ENCODE measurements at regions not wholly inside any gene's neighbourhood (a gene's known extent, or its start where the extent isn't known, plus 50 kb on each side); places are given as distances from the start of the nearest gene placed in this dataset.

DNA sequence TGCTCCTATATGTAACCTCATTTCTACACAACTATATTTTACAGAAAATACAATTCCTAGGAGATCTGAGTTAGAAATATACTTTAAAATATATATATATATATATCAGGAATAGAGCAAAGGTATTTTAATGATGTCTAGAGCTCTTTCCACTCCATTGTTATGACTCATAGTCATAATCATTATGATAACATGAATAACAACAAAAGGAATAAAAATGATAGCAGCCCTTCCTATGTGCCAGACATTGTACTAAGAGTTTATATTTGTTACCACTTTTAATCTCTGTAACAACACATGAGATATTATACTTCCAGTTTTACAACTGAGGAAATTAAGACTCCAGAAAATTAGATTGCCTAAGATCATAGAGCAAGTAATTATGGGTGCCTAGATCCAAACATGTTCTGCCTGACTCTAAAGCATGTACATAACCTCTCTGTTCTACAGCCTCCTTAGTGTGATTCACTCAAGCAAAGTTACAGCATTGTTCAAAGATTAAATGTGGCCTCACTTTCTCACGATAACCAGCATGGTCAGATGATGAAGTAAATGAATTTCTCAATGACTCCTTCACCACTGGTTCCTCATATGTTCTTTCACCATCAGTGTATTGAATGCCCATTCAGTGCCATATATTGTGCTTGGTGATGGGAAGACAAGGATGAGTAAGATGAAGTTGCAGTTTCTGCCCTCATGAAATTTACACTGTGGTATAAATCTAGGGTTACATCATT, 452.1 kb downstream of the EFNA5 start:
- peak; percentile 18 to 61 for DNase-seq (ENCODE audit: low read depth in 2 of 2)

DNA sequence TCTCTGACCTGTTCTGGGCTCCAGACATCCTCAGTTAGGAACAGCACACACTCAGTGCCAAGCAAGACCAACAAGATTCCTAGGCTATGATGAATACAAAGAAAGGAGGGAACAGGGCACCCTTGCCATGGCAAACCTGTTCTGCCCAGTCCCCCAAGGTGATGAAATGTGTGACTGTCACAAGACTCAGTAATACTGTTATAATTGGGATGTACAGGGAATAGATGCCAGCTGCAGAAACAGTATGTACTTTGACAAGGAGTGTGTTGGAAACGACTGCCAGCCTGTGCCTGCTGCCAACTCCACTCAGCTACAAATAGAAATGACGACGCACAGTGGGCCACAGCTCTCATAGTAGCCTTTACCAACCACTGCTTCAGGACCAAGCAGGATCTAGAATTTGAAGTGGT, 453.0 kb downstream of the EFNA5 start:
- DNase-seq (ENCODE audit: low read depth in 2 of 2), result peak in 1 of 2 donors; percentile 7

DNA sequence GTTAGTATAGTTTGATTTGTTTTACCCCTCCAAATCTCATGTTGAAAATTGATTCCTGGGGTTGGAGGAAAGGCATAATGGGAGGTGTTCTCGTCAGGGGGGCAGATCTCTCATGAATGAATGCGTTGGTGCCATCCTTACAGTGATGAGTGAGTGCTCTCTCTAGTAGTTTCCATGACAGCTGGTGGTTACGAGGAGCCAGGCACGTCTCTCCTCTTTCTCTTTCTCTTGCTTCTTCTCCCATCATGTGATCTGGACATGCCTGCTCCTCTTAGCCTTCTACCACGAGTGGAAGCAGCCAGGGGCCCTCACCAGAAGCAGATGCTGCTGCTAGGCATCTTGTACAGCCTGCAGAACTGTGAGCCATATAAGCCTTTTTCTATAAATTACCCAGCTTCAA, 454.1 kb downstream of the EFNA5 start:
- DNase-seq (ENCODE audit: low read depth in 2 of 2), result no peak

- DNase-seq (ENCODE audit: low read depth in 2 of 2), result peak in 1 of 2 donors; percentile 49
Measured at GRCh38 chr5:107215611-107216010, 455.1 kb downstream of the EFNA5 start.

DNA sequence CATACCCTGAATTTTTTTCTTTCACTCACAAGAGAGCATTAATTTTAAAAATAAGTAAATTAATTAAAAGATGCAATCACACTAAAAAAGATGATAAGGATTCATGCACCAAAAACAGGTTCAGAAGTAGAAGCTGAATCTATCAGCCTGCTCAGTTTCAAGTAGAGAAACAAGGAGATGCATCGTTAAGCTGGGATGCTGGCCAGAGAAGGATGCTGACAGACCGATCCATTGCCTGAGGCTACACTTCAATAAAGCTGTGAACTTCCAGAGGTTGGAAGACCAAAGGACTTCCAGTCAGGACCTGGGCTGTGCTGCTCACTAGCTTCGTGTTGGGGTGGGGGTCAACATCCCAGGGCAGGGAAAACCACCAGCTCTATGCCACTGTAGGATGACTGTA, 457.7 kb downstream of the EFNA5 start:
- no peak for DNase-seq (ENCODE audit: low read depth in 2 of 2)

- no peak for DNase-seq (ENCODE audit: low read depth in 2 of 2)
Measured at GRCh38 chr5:107211630-107212029, 459.1 kb downstream of the EFNA5 start.

- no peak for DNase-seq (ENCODE audit: low read depth in 2 of 2)
Measured at GRCh38 chr5:107208867-107209266, 461.9 kb downstream of the EFNA5 start.

- no peak for DNase-seq (ENCODE audit: low read depth in 2 of 2)
Measured at GRCh38 chr5:107204413-107204812, 466.3 kb downstream of the EFNA5 start.

DNA sequence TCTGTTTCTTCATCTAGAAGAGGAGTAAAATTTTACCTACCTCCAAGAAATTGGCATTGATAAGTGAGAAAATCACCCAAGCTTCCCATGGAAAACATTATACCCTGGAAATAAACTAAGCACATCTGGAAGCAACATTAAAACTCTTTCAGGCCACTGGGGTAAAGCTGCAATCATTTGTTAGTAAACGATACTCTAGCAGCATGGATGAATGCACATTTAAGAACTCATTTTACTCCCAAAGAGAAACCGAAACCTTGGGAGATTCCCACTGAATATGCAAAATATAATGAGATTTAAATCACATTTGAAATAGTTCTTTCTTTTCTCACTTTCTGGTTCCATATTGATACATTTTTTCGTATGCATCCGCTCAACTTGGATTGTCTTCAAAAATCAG, 467.5 kb downstream of the EFNA5 start:
- no peak for DNase-seq (ENCODE audit: low read depth in 2 of 2)

GRCh38 chr5:107199756-107200155, 471.0 kb downstream of the EFNA5 start:
- DNase-seq (ENCODE audit: low read depth in 2 of 2), result no peak

- no peak for DNase-seq (ENCODE audit: low read depth in 2 of 2)
Measured at GRCh38 chr5:107196500-107197059, 474.2 kb downstream of the EFNA5 start.

- DNase-seq (ENCODE audit: low read depth in 2 of 2), result no peak
Measured at GRCh38 chr5:107195890-107196395, 474.8 kb downstream of the EFNA5 start.

DNA sequence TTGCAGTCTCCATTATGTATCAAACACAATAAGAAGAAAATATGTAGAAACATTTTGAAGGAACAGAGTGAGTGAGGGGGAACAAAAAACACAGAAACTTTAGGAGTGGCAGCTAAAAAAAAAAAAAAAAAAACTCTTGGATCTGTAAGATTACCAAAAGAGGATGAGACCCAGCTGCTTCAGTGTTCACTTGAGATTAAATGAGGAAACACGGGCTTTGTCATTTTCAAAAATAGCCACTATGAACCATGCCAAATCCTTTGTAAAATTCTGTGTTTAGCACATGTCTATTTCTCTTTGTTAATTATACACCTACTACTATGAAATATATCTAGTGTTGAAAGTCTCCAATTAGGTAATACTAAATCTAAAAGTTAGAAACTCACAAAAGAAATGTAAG, 485.9 kb downstream of the EFNA5 start:
- DNase-seq (ENCODE audit: low read depth in 2 of 2), result no peak

- DNase-seq (ENCODE audit: low read depth in 2 of 2), result no peak
Measured at GRCh38 chr5:107184066-107184465, 486.7 kb downstream of the EFNA5 start.

DNA sequence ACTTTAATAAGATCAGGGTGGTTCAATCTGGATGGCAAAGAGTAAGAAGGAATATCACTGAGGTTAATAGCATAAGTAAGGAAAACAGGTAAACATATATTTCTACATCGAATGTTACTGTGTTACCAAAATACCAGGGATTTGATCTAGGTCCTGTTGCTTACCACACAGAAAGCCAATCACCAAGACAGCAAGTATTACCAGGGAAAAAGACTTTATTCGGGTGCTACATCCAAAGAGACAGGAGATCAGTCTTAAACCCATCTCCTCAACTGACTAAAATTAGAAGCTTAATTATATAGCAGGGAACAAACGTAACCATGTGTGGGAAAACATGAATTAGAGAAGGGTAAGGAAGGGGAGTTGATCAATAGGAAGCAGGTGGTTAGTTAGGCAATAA, 500.1 kb downstream of the EFNA5 start:
- DNase-seq (ENCODE audit: low read depth in 2 of 2), result no peak

DNA sequence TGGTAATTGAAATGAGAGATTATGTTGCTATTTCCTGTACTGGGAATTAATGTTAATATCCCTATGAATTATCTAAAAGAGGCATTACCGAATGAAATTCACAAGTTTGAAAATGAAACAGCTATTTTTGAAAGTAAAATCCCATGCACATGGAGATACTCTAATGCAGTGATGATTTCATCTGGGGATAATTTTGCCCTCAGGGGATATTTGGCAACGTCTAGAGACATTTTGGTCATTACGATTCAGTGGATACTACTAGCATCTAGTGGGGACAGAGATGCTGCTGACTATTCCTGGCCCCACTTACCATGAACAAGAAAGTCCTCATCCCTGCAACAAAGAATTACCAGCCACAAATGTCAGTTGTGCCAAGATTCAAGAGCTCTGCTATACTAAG, 500.9 kb downstream of the EFNA5 start:
- no peak for DNase-seq (ENCODE audit: low read depth in 2 of 2)

- DNase-seq (ENCODE audit: low read depth in 2 of 2), result no peak
Measured at GRCh38 chr5:107168848-107169752, 501.6 kb downstream of the EFNA5 start.

- DNase-seq (ENCODE audit: low read depth in 2 of 2), result no peak
Measured at GRCh38 chr5:107168086-107168485, 502.7 kb downstream of the EFNA5 start.

DNA sequence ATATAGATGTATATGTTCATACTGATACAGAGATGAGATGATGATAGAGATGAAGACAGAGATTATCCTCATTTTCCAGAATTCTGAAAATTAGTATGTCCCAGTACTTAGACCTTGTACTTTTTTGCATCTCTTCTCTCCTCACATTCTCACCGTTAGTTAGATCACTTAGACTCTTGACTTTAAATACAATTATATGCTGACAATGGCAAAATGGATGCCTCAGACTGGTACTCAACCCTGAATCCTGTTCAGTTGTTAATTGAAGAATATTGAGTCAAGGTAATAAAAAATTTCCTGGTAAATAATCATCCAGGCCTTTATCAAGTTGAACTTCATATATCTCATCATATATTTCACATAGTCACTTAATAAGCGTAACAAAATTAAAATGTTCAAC, 505.4 kb downstream of the EFNA5 start:
- DNase-seq (ENCODE audit: low read depth in 2 of 2), result no peak

GRCh38 chr5:107157809-107158208, 512.9 kb downstream of the EFNA5 start:
- DNase-seq (ENCODE audit: low read depth in 2 of 2), result no peak

DNA sequence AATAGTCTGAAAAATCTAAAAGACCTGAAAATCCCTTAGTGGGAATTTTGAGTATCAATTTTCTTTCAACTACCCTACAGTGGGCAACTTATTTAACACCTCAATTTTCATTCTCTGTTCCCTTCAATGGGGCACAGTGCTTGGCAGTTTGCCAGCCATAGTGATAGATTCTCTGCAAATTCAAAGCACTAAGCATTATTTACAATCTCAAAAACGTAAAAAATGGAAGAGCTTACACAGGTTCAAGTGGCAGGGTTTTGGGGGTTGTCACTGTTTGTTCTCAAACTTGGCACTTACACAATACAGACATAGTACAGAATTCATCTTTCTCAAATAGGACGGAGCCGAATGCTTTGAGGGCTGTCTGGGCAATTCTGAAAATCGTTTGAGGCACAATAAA, 515.0 kb downstream of the EFNA5 start:
- DNase-seq (ENCODE audit: low read depth in 2 of 2), result no peak

DNA sequence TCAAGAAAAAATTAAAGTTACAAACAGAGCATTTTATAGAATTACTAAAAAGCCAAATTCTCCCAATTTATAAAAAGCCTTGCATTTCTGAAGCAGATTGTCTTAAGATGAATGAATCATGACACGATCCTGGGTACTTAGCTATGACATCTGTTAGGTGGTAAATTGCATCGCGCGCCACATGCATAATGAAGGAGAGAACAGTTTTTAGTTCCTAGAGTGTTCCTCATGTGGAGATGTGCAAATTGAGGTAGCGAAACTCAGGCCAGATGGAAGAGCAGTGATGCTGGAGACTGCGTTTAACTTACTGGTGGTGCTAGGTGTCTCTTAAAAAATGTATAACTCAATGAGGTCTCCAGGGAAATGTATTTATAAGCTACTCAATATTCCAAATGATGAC, 516.1 kb downstream of the EFNA5 start:
- DNase-seq (ENCODE audit: low read depth in 2 of 2), result no peak

All from dermis microvascular lymphatic vessel endothelial cell (primary cell).